GM06990 (cell line): ENCODE measurements at regions not wholly inside any gene's neighbourhood (a gene's known extent, or its start where the extent isn't known, plus 50 kb on each side); places are given as distances from the start of the nearest gene placed in this dataset.
"Not testable (repeated sequence)": the region's sequence is repeated elsewhere in the genome, so short reads cannot be mapped to it uniquely, and the experiment has no call there.

ENCODE experiments used
- DNase-seq: peaks from one replicate; pipeline ENCODE4 v3.0.0-alpha.2; 2011; ENCODE audit not compliant: insufficient read length; ENCODE audit errors: extremely low read depth
- H3K27me3 ChIP-seq: replicated peaks from 2 replicates; pipeline ENCODE4 v1.6.0; 2011; ENCODE audit warnings: low read length; ENCODE audit not compliant: control insufficient read depth, insufficient read depth
- H3K36me3 ChIP-seq: 2 replicates; pipeline ENCODE4 v1.5.1; 2011; ENCODE audit warnings: low read length; ENCODE audit not compliant: control insufficient read depth, insufficient read depth
- H3K4me3 ChIP-seq: replicated peaks from 2 replicates; pipeline ENCODE4 v1.5.1; 2011; ENCODE audit warnings: low read depth, mild to moderate bottlenecking, control low read depth, low read length
- TF ChIP-seq, protein P1 (sequence below): IDR thresholded peaks from 2 replicates; pipeline ENCODE4 v1.5.1; 2011; ENCODE audit warnings: low read length, control low read depth, mild to moderate bottlenecking, inconsistent platforms; ENCODE audit not compliant: insufficient read depth, poor library complexity, severe bottlenecking

DNA sequence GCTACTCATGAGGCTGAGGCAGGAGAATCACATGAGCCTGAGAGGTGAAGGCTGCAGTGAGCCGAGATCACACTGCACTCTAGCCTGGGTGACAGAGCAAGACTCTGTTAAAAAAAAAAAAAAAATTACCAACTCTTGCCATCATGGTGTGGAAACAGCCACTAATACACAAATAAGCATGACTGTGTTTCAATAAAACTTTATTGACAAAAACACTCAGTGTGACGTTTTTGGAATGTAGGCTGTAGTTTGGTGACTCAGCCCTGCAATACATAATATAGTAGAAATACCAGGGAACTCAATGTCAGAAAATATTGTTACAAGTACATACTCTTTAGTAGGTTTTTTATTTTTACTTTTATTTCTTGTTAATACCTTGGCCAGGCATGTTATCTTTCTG, 207.1 kb downstream of the CASP12 start:
- Histone ChIP-seq H3K4me3 (no peak overlapping the region), H3K27me3 (no peaks in the 10 kb centered on the region), H3K36me3 (no peaks in the 10 kb centered on the region)
- TF ChIP-seq, protein P1, sequence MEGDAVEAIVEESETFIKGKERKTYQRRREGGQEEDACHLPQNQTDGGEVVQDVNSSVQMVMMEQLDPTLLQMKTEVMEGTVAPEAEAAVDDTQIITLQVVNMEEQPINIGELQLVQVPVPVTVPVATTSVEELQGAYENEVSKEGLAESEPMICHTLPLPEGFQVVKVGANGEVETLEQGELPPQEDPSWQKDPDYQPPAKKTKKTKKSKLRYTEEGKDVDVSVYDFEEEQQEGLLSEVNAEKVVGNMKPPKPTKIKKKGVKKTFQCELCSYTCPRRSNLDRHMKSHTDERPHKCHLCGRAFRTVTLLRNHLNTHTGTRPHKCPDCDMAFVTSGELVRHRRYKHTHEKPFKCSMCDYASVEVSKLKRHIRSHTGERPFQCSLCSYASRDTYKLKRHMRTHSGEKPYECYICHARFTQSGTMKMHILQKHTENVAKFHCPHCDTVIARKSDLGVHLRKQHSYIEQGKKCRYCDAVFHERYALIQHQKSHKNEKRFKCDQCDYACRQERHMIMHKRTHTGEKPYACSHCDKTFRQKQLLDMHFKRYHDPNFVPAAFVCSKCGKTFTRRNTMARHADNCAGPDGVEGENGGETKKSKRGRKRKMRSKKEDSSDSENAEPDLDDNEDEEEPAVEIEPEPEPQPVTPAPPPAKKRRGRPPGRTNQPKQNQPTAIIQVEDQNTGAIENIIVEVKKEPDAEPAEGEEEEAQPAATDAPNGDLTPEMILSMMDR = no peak
- DNase-seq = no peak

DNA sequence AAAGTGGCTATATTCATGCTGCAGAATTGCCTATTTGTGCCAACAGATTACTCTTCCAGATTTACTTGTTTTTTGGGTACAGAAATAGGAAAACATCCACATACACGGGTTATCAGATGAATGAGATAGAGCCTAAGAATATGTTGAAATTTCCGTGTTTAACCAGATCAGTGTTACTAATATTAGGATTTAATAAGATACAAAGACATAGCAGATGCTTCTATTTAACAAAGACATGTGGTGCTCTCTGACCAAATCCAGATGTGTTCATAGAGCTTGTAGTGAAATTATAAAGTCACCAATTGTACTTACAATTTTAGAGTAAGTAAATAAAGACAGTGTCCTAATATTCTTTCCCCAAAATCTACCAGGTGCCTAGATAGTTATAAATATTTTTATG, 208.0 kb downstream of the CASP12 start:
- Histone ChIP-seq H3K36me3 (no peaks in the 10 kb centered on the region), H3K4me3 (no peak overlapping the region), H3K27me3 (no peaks in the 10 kb centered on the region)
- TF ChIP-seq, protein P1 = no peak
- DNase-seq = no peak

DNA sequence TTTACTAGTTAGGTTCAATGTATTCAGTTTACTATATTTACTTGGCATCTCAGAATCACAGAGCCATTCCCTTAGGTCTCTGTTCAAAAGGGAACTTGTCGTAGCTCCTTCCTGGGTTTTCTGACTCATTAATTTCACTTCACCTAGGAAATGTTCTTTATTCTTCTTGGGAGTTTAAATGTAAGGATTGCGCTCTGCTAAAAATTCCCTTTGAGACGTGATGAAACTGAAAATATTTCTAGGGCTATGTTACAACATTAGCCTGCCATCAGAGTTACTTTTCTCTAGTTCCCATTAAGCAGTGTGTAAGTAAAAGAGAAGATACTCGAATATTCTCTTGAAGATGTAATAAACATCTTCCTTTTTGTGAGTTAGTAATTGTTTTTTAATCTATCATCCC, 209.5 kb downstream of the CASP12 start:
- Histone ChIP-seq H3K27me3 (no peaks in the 10 kb centered on the region), H3K4me3 (no peak overlapping the region), H3K36me3 (no peaks in the 10 kb centered on the region)
- TF ChIP-seq, protein P1 = no peak
- DNase-seq = no peak

DNA sequence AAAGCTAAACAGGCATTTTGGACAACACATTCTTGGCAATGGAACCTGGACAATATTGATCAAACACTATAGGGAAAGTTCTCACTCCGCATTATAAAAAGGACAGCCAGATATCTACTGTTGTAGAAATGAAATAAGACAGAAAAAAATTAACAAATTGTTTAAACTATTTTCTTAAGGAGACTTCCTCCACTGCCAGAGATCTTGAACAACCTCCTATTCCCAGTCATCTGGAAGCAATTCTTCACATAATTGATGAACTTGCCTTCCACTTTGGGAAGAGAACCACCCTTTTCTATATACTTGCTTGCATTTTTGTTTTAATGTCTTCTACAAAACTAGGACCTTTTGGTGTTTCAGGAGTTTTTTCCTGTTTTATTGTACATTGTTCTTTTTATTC, 216.1 kb downstream of the CASP12 start:
- TF ChIP-seq, protein P1 = no peak
- H3K36me3 ChIP-seq = no peaks in the 10 kb centered on the region
- no peak for DNase-seq
- no peak overlapping the region for H3K4me3 ChIP-seq
- no peaks in the 10 kb centered on the region for H3K27me3 ChIP-seq

DNA sequence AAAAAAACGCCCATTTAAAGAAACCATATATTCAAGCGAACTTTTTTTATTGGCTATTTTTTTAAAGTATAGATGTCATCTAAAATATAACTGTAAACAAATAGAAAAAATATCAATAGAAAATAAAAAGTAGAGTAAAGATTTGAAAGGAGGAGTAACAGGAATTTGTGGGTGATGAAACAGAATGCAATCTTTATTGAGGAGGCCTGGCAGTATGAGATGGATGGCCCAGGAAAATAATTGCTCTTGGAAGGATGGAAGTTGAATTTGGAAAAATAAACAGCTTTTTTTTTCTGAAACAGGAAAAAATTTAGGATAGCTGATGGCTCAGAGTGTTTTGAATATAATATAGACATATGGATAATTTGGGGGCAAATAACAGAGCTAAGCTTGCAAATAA, 219.0 kb downstream of the CASP12 start:
- Histone ChIP-seq H3K27me3 (no peaks in the 10 kb centered on the region), H3K36me3 (no peaks in the 10 kb centered on the region), H3K4me3 (no peak overlapping the region)
- TF ChIP-seq, protein P1 = no peak
- no peak for DNase-seq

DNA sequence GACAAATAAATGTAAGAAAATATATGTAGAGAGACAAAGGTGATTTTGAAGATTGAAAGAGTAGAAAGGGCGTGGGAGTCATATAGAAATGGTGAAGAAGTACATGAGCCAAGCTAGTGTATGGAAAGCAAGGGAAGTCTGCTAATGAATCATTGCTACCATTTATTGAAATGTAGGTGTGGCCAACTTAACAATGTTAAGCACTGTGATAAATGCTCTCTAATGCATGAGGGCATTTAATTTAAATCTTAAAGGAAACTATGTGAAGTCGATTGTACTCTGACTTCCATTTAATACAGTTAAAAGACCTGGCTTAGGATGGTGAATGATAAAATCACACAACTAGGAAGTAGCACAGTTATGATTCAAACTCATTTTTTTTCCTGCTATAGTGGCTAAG, 219.9 kb downstream of the CASP12 start:
- no peak for DNase-seq
- no peaks in the 10 kb centered on the region for H3K36me3 ChIP-seq

DNA sequence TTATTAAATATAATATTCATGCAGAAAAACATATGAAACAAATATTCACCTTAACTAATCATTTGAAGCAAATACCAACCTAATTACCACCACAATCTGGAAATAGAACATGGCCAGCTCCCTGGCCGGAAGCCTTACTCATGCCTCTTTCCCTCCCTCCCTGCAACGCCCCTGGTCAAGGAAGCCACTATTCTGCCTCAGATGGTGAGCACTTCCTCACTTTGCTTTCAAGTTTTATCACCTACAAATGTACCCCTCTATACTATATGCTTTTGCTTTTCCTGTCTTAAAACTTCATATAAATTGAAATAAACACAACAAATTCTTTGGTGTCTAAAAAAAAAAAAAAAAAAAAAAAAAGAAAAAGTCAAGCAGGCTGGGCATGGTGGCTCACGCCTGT, 221.2 kb downstream of the CASP12 start:
- not testable (repeated sequence) for DNase-seq, H3K27me3 ChIP-seq, H3K36me3 ChIP-seq, H3K4me3 ChIP-seq

More for the DNA sequence above, 219.9 kb downstream of the CASP12 start:
- H3K27me3 ChIP-seq = no peaks in the 10 kb centered on the region
- H3K4me3 ChIP-seq = no peak overlapping the region
- TF ChIP-seq, protein P1 = no peak
